NCI-H2227 (cell line): ENCODE measurements at regions not wholly inside any gene's neighbourhood (a gene's known extent, or its start where the extent isn't known, plus 50 kb on each side); places are given as distances from the start of the nearest gene placed in this dataset.
A peak's percentile ranks its signal among the peaks of the same experiment; 100 is the strongest.

Experiments
- DNase-seq: peaks from one replicate; lab custom pipeline; 2025; ENCODE audit not compliant: unreplicated experiment; lab: John Stamatoyannopoulos, UW

GRCh38 chr9:117548556-117548955, 133.7 kb upstream of the ASTN2 start:
- no peak for DNase-seq

DNA sequence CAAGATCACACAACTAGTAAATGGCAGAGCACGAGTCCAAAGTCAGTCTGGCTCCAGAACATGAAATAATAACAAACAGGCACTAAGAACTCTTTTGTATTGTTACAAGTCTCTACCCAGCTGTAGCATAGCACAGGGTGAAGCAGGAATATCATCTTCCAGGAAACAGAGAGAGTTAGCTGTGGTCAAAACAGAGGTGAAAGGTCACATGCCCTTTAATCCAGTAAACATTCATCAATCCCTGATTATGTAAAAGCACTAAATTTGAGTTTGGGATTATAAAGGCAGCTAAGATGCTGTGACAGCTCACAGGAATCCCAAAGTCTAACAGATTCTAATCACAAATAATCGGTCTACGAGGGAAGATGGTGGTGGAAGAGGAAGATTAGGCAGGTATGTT, 133.0 kb upstream of the ASTN2 start:
- no peak for DNase-seq

- peak; percentile 65 for DNase-seq
Measured at GRCh38 chr9:117546894-117547678, 132.2 kb upstream of the ASTN2 start.

GRCh38 chr9:117545846-117546245, 131.0 kb upstream of the ASTN2 start:
- no peak for DNase-seq

DNA sequence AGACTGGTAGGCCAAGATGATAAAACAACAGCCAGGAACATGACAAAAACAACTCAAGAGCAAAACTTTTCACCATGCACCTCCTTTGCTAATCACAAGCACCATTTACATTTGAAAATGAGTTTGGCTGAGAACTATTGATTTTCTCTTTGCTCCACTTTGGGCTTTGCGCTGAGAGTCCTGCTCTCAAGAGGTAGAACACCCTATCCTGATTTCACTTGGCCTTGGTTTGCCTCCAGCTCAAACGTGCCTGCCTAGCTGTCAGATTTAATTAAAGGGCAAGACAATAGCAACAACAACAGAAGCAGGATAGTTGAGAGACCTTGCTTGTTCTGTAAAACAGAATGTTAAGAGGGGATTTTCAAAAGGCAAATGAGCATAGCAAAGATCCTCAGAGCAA, 128.2 kb upstream of the ASTN2 start:
- DNase-seq = no peak

GRCh38 chr9:117542021-117542420, 127.2 kb upstream of the ASTN2 start:
- no peak for DNase-seq

DNA sequence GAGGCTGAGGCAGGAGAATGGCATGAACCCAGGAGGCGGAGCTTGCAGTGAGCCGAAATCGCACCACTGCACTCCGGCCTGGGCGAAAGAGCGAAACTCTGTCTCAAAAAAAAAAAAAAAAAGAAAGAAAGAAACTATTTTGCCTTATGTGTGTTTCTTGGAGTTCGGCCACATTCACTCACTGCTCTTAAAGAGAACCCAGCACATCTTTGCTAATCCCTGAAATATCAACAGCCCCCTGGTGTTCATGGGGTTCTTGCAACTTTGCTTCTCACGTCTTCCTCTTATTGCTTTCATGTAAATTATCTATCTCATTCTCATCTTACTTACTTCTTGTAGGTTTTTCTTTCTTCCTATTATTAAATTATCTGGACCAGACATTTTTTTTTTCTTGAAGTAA, 126.3 kb upstream of the ASTN2 start:
- DNase-seq = no peak

DNA sequence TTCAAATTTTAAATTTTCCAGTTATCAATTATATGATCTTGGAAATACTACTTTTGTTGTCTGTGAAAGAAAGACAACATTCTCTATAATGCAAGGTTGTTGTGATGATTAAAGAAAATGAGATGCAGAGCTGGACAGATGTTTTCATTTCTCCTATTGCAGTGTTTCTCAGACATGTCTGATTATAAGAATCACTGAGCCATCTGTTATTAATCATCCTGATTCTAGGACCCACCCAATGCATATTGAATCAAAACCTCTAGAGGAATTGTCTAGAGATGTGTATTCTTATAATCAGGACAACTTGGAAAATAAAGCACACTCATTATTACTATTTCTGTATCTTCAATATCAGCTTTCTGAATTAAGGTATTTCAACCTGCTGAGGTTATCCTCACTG, 121.1 kb upstream of the ASTN2 start:
- no peak for DNase-seq

DNA sequence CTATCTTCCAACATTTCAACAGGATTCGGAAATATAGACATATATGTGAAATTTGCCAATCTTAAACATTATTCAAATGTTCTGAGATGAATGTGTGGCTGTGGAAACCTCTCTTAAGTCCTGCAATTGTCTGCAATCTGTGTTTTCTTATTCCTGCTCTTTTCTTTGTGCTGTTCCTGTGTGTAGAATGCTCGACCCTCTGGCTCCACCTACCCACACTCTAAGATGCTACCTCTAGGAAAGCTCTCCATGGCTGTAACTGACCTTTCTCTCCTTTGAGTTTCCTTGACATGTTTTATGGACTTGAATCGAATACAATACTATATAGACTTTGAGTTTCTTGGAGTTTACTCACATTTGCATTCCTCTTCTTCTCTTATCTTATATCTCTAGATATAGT, 120.6 kb upstream of the ASTN2 start:
- DNase-seq = no peak

DNA sequence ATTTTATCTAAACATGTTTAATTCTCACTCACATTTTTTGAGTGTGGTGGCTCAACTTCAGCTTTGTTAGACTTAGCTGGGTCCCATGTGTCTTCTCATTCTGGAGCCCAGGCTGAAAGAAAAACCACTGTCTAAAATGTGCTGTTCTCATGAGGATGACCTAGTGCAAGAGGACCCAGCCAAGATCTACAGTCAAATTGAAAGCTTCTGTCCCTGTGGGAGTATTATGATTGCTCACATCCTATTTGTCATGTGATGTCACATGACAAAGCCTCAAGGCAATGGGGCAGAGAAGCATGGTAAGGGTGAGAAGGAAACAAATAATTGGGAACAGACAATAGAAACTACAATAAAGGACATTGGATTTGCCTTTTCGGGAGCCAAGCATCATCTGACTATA, 113.4 kb upstream of the ASTN2 start:
- no peak for DNase-seq

DNA sequence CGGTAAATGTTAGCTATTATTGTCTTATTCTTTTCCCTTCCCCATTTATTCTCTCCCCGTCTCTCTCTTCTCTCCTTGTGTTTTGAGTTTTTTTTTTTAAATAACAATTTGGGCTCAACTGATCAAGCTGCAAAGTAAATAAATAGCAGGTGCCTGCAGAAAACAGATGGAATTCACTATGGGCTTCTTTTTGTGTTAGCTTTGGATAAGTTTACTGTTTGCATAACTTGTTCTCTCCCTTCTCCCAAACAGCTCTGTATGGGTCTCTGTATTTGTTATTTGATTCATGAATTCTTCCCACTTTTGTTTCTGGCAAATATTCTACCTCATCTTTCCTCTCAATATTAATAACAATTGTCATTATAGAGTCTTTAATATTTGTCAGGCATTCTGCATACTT, 111.8 kb upstream of the ASTN2 start:
- no peak for DNase-seq

DNA sequence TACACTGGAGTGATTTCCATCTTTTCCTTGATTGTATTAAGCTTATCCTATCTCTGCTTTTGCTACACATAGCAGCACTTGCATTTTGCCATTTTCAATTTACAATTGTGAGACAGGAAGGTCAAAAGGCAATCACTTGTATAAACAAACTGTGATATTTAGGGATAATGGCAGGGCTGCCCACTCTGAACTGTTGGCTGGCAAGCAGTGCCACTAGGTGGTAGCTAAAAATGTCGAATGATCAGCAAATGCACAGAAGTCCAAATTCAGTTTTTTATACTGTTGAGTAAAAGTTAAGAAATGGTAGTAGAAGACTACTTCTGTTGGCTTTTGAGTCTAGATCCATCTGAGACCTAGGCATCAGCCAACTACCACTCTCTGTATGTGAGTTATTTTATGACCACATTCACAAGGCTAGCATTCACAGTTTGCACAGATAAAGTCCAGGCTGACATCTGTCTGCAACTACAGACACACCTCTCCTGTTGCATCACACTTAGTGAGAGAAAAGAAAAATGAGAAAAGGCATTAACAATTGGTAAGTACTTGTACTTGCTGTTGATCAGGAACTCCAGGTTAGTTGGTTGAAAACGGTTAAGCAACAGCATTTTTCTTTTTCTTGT, 108.8 kb upstream of the ASTN2 start:
- DNase-seq = no peak

DNA sequence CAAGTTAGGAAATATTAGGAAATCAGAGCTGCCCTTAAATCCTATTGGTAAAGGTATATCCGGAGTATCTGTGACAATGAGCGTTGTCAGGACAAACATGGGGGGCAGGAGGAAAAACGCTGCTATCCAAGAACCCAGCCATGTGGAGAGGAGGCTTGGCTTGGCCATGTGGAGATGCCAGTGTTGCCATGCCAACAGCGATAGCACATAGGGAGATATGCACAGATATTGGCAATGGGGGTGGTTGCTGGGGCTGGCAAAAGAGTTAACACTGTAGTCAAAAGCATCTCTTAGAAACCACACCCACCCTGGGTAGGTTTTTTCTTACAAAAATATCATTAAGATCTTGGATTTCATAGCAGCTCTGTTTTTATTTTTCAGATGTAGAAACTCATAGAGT, 106.4 kb upstream of the ASTN2 start:
- no peak for DNase-seq

GRCh38 chr9:117516676-117517632, 102.1 kb upstream of the ASTN2 start:
- peak; percentile 20 for DNase-seq

DNA sequence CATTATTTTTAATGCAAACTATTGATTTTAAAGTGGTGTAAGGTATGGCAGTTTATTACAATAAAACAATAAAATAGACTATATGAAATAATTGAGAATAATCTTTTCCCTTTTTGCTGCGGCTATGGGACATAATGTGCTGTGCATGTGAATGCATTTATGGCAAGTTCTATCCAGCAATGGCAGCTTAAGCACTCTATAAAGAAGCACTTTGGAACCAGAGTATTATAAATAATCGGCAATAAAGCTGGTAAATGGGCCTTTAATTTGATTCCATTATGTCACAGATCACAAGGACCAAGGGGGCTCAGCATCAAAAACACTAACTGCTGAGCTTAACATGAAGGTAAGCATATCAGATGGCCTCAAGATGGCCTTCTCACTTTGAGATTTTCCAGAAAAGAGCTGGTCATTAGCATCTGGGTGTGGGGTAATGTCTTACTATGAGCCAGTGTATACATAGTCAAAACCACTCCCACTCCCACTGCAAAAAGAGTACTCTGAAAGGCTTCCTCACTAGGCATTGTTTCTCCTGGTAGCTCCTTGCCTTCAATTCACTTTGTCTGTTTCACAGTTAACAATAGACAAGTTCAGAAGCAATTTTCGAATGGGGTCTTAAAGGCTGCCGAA, 97.1 kb upstream of the ASTN2 start:
- DNase-seq = no peak

- no peak for DNase-seq
Measured at GRCh38 chr9:117496307-117496706, 81.5 kb upstream of the ASTN2 start.

DNA sequence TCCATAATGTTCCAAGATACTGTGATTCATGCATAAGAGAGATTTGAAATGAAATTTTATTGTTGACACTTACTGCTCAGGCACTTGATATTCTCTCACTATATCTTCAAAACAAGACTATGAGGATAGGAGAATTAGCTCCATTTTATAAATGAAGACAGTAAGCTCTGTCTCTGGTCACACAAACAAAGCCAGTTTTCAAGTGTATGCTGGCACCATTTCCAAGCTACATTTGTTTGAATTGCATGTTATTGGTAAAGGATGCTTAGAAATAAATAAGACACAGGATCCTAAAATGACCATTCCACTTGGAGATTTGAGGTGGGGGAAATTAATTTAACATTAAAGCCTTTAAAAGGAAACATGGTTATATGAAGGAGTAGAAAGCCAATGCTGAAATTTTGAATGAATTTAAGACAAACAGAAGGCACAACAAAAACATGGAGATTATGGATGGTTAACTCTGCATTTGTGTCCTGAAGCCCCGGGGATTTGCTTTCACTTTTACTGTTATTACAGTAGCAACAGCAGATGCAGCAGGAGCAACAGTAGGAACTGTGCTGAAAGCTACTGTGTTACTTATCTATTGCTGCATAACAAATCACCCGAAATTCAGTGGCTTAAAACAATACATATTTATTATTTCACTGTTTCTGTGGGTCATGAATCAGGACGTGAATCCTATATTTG, 79.7 kb upstream of the ASTN2 start:
- DNase-seq = peak; percentile 39

GRCh38 chr9:117492476-117492875, 77.6 kb upstream of the ASTN2 start:
- no peak for DNase-seq

DNA sequence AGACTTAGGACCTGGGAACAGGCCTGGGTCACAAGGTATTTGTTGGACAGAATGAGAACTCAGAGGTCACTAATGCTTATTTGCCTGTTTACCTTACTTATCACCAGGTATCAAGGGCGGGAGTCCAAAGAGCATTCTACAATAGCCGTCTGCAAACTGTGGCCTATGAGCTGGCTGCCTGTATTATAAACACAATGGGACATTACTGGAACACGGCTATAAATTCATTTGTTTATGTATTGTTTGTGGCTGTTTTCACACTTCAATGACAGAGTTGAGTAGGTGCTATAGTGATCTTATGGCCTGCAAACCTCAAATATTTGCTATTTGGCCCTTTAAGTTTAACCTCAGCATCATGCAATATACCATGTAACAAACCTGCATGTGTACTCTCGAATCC, 76.6 kb upstream of the ASTN2 start:
- no peak for DNase-seq

DNA sequence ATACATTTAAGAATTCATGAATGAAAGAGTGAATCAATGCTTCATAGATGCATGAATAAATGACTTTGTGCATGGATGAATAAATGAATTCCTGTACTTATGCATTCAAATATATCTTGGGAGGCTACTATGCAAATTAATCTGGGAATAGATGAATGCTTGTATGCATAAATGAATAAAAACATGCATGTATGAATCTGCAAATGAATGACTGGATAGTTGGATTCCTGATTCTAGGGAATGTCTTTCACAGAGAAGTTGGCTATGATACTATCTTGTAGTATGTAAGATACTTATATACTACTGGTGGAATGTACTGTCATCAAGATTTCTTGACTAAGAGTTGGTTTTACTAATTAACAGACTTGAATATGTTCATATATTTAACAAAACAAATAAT, 75.3 kb upstream of the ASTN2 start:
- no peak for DNase-seq

- DNase-seq = no peak
Measured at GRCh38 chr9:117488659-117489058, 73.8 kb upstream of the ASTN2 start.
